Panc1 (cell line): ENCODE measurements at regions not wholly inside any gene's neighbourhood (a gene's known extent, or its start where the extent isn't known, plus 50 kb on each side); places are given as distances from the start of the nearest gene placed in this dataset.

Experiments
- POLR2AphosphoS5 ChIP-seq: IDR thresholded peaks from 2 replicates; pipeline ENCODE4 v1.6.1; 2012; ENCODE audit warnings: mild to moderate bottlenecking, low read depth, low read length, moderate library complexity
- SIN3A ChIP-seq: IDR thresholded peaks from 2 replicates; pipeline ENCODE4 v1.6.1; 2012; ENCODE audit warnings: low read depth, mild to moderate bottlenecking, low read length, moderate library complexity, borderline replicate concordance; ENCODE audit not compliant: insufficient read depth
- TCF7L2 ChIP-seq: IDR thresholded peaks from 2 replicates; pipeline ENCODE4 v1.6.1; 2011; ENCODE audit warnings: mild to moderate bottlenecking, low read depth, low read length, inconsistent platforms
- TF ChIP-seq, protein P1 (sequence below): fragments of 450-650 bp; IDR thresholded peaks from 2 replicates; pipeline ENCODE4 v1.5.1; 2017; ENCODE audit warnings: mild to moderate bottlenecking
- TF ChIP-seq, protein P2 (sequence below), 2 experiments: IDR thresholded peaks; 2 replicates each; pipeline ENCODE4 v1.6.1; 2011 to 2012; ENCODE audit warnings: low read depth in 2 of 2, control low read depth in 1 of 2, low read length in 1 of 2, mild to moderate bottlenecking in 1 of 2, moderate library complexity in 1 of 2; ENCODE audit not compliant: insufficient read depth in 1 of 2

DNA sequence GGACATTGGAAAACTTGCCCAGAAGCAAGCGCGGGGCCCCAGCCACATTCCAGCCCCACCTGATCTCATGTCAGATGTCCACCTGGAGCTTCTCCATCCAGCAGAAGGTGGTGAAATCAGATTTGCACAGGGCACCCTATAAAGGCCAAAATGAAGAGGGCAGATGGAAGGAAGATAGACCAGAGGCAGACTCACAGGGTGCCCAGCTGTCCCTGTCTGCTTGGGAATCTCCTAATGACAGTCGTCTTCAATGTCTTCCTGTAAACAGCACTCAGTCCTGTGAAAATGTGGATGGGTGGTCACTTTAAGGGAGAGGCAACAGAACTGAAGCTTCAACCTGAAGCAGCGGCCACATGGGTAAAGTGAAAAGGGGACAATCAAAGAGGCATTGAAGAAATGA, 607.5 kb downstream of the IRX1 start:
- TF ChIP-seq, protein P1, sequence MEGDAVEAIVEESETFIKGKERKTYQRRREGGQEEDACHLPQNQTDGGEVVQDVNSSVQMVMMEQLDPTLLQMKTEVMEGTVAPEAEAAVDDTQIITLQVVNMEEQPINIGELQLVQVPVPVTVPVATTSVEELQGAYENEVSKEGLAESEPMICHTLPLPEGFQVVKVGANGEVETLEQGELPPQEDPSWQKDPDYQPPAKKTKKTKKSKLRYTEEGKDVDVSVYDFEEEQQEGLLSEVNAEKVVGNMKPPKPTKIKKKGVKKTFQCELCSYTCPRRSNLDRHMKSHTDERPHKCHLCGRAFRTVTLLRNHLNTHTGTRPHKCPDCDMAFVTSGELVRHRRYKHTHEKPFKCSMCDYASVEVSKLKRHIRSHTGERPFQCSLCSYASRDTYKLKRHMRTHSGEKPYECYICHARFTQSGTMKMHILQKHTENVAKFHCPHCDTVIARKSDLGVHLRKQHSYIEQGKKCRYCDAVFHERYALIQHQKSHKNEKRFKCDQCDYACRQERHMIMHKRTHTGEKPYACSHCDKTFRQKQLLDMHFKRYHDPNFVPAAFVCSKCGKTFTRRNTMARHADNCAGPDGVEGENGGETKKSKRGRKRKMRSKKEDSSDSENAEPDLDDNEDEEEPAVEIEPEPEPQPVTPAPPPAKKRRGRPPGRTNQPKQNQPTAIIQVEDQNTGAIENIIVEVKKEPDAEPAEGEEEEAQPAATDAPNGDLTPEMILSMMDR = no peak
- TF ChIP-seq POLR2AphosphoS5 (no peak), TCF7L2 (no peak), SIN3A (no peak)
- TF ChIP-seq, protein P2, sequence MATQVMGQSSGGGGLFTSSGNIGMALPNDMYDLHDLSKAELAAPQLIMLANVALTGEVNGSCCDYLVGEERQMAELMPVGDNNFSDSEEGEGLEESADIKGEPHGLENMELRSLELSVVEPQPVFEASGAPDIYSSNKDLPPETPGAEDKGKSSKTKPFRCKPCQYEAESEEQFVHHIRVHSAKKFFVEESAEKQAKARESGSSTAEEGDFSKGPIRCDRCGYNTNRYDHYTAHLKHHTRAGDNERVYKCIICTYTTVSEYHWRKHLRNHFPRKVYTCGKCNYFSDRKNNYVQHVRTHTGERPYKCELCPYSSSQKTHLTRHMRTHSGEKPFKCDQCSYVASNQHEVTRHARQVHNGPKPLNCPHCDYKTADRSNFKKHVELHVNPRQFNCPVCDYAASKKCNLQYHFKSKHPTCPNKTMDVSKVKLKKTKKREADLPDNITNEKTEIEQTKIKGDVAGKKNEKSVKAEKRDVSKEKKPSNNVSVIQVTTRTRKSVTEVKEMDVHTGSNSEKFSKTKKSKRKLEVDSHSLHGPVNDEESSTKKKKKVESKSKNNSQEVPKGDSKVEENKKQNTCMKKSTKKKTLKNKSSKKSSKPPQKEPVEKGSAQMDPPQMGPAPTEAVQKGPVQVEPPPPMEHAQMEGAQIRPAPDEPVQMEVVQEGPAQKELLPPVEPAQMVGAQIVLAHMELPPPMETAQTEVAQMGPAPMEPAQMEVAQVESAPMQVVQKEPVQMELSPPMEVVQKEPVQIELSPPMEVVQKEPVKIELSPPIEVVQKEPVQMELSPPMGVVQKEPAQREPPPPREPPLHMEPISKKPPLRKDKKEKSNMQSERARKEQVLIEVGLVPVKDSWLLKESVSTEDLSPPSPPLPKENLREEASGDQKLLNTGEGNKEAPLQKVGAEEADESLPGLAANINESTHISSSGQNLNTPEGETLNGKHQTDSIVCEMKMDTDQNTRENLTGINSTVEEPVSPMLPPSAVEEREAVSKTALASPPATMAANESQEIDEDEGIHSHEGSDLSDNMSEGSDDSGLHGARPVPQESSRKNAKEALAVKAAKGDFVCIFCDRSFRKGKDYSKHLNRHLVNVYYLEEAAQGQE (IDR thresholded peaks at IDR 0.05; ENCODE audit: insufficient read depth in 1 of 2, low read depth in 2 of 2, low read length in 1 of 2) = no peak
